H9 (cell line): ENCODE measurements at regions not wholly inside any gene's neighbourhood (a gene's known extent, or its start where the extent isn't known, plus 50 kb on each side); places are given as distances from the start of the nearest gene placed in this dataset.

ENCODE experiments used
- DNase-seq: peaks from one replicate; pipeline ENCODE4 v3.0.0-alpha.2; 2017
- H2AFZ ChIP-seq: one replicate; pipeline ENCODE4 v1.6.1; 2013; ENCODE audit warnings: mild to moderate bottlenecking, low read length, control low read depth, moderate library complexity
- H2AK5ac ChIP-seq: 2 replicates; pipeline ENCODE4 v1.6.1; 2013; ENCODE audit warnings: low read length, control low read depth, mixed read lengths; ENCODE audit not compliant: insufficient read length
- H2BK120ac ChIP-seq: one replicate; pipeline ENCODE4 v1.6.1; 2013; ENCODE audit warnings: low read depth, mild to moderate bottlenecking, low read length, control low read depth, inconsistent platforms; ENCODE audit not compliant: poor library complexity, severe bottlenecking
- H2BK12ac ChIP-seq: 2 replicates; pipeline ENCODE4 v1.6.1; 2013; ENCODE audit warnings: low read length, control low read depth, mixed read lengths, low read depth; ENCODE audit not compliant: insufficient read length
- H2BK15ac ChIP-seq: 2 replicates; pipeline ENCODE4 v1.6.1; 2013; ENCODE audit warnings: low read depth, low read length, control low read depth
- H2BK20ac ChIP-seq: one replicate; pipeline ENCODE4 v1.6.1; 2013; ENCODE audit warnings: low read depth, mild to moderate bottlenecking, low read length, control low read depth, inconsistent platforms; ENCODE audit not compliant: poor library complexity, severe bottlenecking
- H2BK5ac ChIP-seq: 2 replicates; pipeline ENCODE4 v1.6.1; 2013; ENCODE audit warnings: low read length, control low read depth, mixed read lengths; ENCODE audit not compliant: insufficient read length
- H3K14ac ChIP-seq: 2 replicates; pipeline ENCODE4 v1.6.1; 2013; ENCODE audit warnings: low read length, control low read depth; ENCODE audit not compliant: insufficient read depth
- H3K18ac ChIP-seq: 2 replicates; pipeline ENCODE4 v1.6.1; 2013; ENCODE audit warnings: low read depth, mild to moderate bottlenecking, mixed read lengths, low read length, control low read depth; ENCODE audit not compliant: insufficient read length
- H3K23ac ChIP-seq: 2 replicates; pipeline ENCODE4 v1.6.1; 2013; ENCODE audit warnings: low read length, control low read depth, mixed read lengths, low read depth; ENCODE audit not compliant: insufficient read length
- H3K23me2 ChIP-seq: 2 replicates; pipeline ENCODE4 v1.6.1; 2013; ENCODE audit warnings: low read depth, mild to moderate bottlenecking, mixed read lengths, low read length, control low read depth; ENCODE audit not compliant: insufficient read length, poor library complexity, severe bottlenecking
- H3K27ac ChIP-seq: 2 replicates; pipeline ENCODE4 v1.5.1; 2013; ENCODE audit warnings: low read length, control low read depth, mixed read lengths, low read depth; ENCODE audit not compliant: insufficient read length
- H3K27me3 ChIP-seq: 2 replicates; pipeline ENCODE4 v1.6.1; 2013; ENCODE audit warnings: low read length, control low read depth, inconsistent platforms; ENCODE audit not compliant: insufficient read depth
- H3K4ac ChIP-seq: 2 replicates; pipeline ENCODE4 v1.6.1; 2013; ENCODE audit warnings: low read depth, mild to moderate bottlenecking, control low read depth, inconsistent platforms, low read length, moderate library complexity
- H3K4me1 ChIP-seq: 2 replicates; pipeline ENCODE4 v1.6.1; 2013; ENCODE audit warnings: low read length, control low read depth, inconsistent platforms; ENCODE audit not compliant: insufficient read depth
- H3K4me2 ChIP-seq: 2 replicates; pipeline ENCODE4 v1.6.1; 2013; ENCODE audit warnings: low read length, control low read depth, mixed read lengths; ENCODE audit not compliant: insufficient read length, insufficient read depth
- H3K56ac ChIP-seq: 2 replicates; pipeline ENCODE4 v1.6.1; 2013; ENCODE audit warnings: low read depth, mild to moderate bottlenecking, mixed read lengths, low read length, control low read depth; ENCODE audit not compliant: insufficient read length
- H3K79me1 ChIP-seq: 2 replicates; pipeline ENCODE4 v1.6.1; 2013; ENCODE audit warnings: low read depth, mild to moderate bottlenecking, moderate library complexity, low read length, control low read depth, inconsistent platforms; ENCODE audit not compliant: insufficient read depth, poor library complexity, severe bottlenecking
- H3K79me2 ChIP-seq: 2 replicates; pipeline ENCODE4 v1.6.1; 2013; ENCODE audit warnings: low read length, control low read depth, inconsistent platforms; ENCODE audit not compliant: insufficient read depth
- H3K9ac ChIP-seq: 2 replicates; pipeline ENCODE4 v1.6.1; 2013; ENCODE audit warnings: low read length, control low read depth, mixed read lengths; ENCODE audit not compliant: insufficient read length; ENCODE audit errors: extremely low read depth
- H3K9me3 ChIP-seq: one replicate; pipeline ENCODE4 v1.6.1; 2013; ENCODE audit warnings: low read depth, low read length, inconsistent platforms; ENCODE audit not compliant: control insufficient read depth
- H3T11ph ChIP-seq: one replicate; pipeline ENCODE4 v1.6.1; 2013; ENCODE audit warnings: mild to moderate bottlenecking, low read length, control low read depth, inconsistent platforms
- H4K20me1 ChIP-seq: one replicate; pipeline ENCODE4 v1.6.1; 2013; ENCODE audit not compliant: control insufficient read depth, insufficient read length, insufficient read depth
- H4K5ac ChIP-seq: 2 replicates; pipeline ENCODE4 v1.6.1; 2013; ENCODE audit warnings: low read depth, mild to moderate bottlenecking, mixed read lengths, low read length, control low read depth; ENCODE audit not compliant: insufficient read length
- H4K8ac ChIP-seq: replicated peaks from 2 replicates; pipeline ENCODE4 v1.6.1; 2013; ENCODE audit warnings: low read length, control low read depth, mixed read lengths, low read depth; ENCODE audit not compliant: insufficient read length
- H4K91ac ChIP-seq: 2 replicates; pipeline ENCODE4 v1.6.1; 2013; ENCODE audit warnings: low read depth, mild to moderate bottlenecking, moderate library complexity, mixed read lengths, low read length, control low read depth; ENCODE audit not compliant: insufficient read length
- H3K27ac Mint-ChIP-seq, 3 experiments: 2 replicates in 2 of 3; 3 replicates in 1 of 3; pipeline ENCODE4 v1.8.0; 2020 to 2021; ENCODE audit warnings: mixed read lengths in 3 of 3, mild to moderate bottlenecking in 1 of 3, moderate library complexity in 1 of 3
- H3K27me3 Mint-ChIP-seq: 2 replicates; pipeline ENCODE4 v1.8.0; 2021; ENCODE audit warnings: low read depth, mild to moderate bottlenecking, moderate library complexity, mixed read lengths
- H3K36me3 Mint-ChIP-seq, 3 experiments: 2 replicates in 2 of 3; 3 replicates in 1 of 3; pipeline ENCODE4 v1.8.0; 2020 to 2021; ENCODE audit warnings: low read depth in 3 of 3, mixed read lengths in 3 of 3; ENCODE audit not compliant: insufficient read depth in 1 of 3
- H3K4me1 Mint-ChIP-seq, 2 experiments: 2 replicates each; pipeline ENCODE4 v1.8.0; 2020; ENCODE audit warnings: mixed read lengths in 2 of 2
- H3K4me3 Mint-ChIP-seq, 2 experiments: 2 replicates in 1 of 2; 3 replicates in 1 of 2; pipeline ENCODE4 v1.8.0; 2020 to 2021; ENCODE audit warnings: mild to moderate bottlenecking in 2 of 2, mixed read lengths in 2 of 2, moderate library complexity in 1 of 2
- H3K9me3 Mint-ChIP-seq, 2 experiments: 2 replicates in 1 of 2; 3 replicates in 1 of 2; pipeline ENCODE4 v1.8.0; 2020; ENCODE audit warnings: mild to moderate bottlenecking in 2 of 2, mixed read lengths in 2 of 2, moderate library complexity in 1 of 2
- CTCF ChIP-seq: fragments of 200-600 bp; sonication (generic); conservative IDR thresholded peaks from 3 replicates; pipeline ENCODE4 v1.8.0; 2021; ENCODE audit warnings: antibody characterized with exemption, mild to moderate bottlenecking
- WGBS: extraction: QIAGEN DNeasy Blood & Tissue Kit; methylation state at CpG from one replicate; pipeline ENCODE4 v1.1.7; 2013; ENCODE audit warnings: missing lambda C conversion rate, low lambda C conversion rate, mixed read lengths; ENCODE audit not compliant: insufficient read length; ENCODE audit errors: extremely low coverage; 5-methylcytosine and 5-hydroxymethylcytosine counted together

DNA sequence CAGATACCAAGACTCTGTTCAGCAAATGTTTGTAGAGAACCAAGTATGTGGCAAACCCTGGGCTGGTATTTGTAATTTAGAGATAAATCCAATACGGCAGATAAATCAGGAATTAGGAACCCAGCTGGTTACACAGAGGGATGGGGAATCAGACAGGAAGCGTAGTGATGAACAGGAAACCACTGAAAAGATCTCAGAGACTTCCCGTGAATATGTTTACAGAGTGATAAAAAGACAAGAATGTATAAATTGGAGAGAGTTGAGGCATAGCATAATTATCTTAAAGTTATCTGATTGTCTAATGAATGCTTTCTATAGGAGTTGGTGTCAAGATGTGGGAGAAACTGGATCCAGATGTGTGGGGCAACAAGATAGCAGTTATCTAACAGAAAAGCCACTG is 246.6 kb upstream of the SMARCA2 start:
- H3K27me3 Mint-ChIP-seq, result no peaks in the 10 kb centered on the region
- Histone ChIP-seq H3K4me1 (no peaks in the 10 kb centered on the region), H4K8ac (no peak overlapping the region), H3K56ac (no peak overlapping the region), H3K27ac (no peak overlapping the region), H3K4me2 (no peak overlapping the region), H3K23ac (no peak overlapping the region), H3K23me2 (no peaks in the 10 kb centered on the region), H2AK5ac (no peak overlapping the region), H4K91ac (no peak overlapping the region), H2AFZ (no peak overlapping the region), H4K20me1 (no peaks in the 10 kb centered on the region), H2BK5ac (no peak overlapping the region), H3K79me1 (no peaks in the 10 kb centered on the region), H3K79me2 (no peaks in the 10 kb centered on the region), H2BK15ac (no peak overlapping the region), H3K18ac (no peak overlapping the region), H3K4ac (no peak overlapping the region), H4K5ac (no peak overlapping the region), H2BK120ac (no peak overlapping the region), H2BK12ac (no peak overlapping the region), H2BK20ac (no peak overlapping the region), H3K27me3 (no peaks in the 10 kb centered on the region), H3T11ph (no peak overlapping the region), H3K14ac (no peak overlapping the region), H3K9ac (no peak overlapping the region), H3K9me3 (no peaks in the 10 kb centered on the region)
- DNase-seq, result no peak
- H3K36me3 Mint-ChIP-seq, result peaks cover 0 to 3% (median 0%) of the 10 kb centered on the region in 3 experiments; a peak in 1 of 7 replicates
- no peaks in the 10 kb centered on the region for H3K4me1 Mint-ChIP-seq
- no peak overlapping the region for H3K27ac Mint-ChIP-seq
- peaks cover 0 to 9% of the 10 kb centered on the region in 2 experiments; a peak in 4 of 5 replicates for H3K9me3 Mint-ChIP-seq
- TF ChIP-seq CTCF, result no peak
- no peak overlapping the region for H3K4me3 Mint-ChIP-seq
- no CpG with 5 or more reads among the region's 3 CpGs for WGBS
